DND-41 (cell line): ENCODE measurements at regions not wholly inside any gene's neighbourhood (a gene's known extent, or its start where the extent isn't known, plus 50 kb on each side); places are given as distances from the start of the nearest gene placed in this dataset.

ENCODE experiments used
- ATAC-seq: fragments of 200-7000 bp; cut with Tn5 transposase; 3 replicates; pipeline ENCODE4 v1.9.1; 2021; ENCODE audit warnings: low read depth; ENCODE audit not compliant: insufficient read depth
- DNase-seq: peaks from one replicate; pipeline ENCODE4 v3.0.0-alpha.2; 2020
- H2AFZ ChIP-seq: 2 replicates; pipeline ENCODE4 v1.6.0; 2012; ENCODE audit warnings: low read depth, low read length
- H3K27ac ChIP-seq: 2 replicates; pipeline ENCODE4 v1.5.1; 2012; ENCODE audit warnings: low read length, inconsistent platforms
- H3K27me3 ChIP-seq: fragments of 200-600 bp; sonication (generic); 2 replicates; pipeline ENCODE4 v1.6.0; 2012; ENCODE audit warnings: low read length, mild to moderate bottlenecking, inconsistent platforms; ENCODE audit not compliant: insufficient read depth, poor library complexity
- H3K36me3 ChIP-seq: 2 replicates; pipeline ENCODE4 v1.5.1; 2012; ENCODE audit warnings: low read length, inconsistent platforms; ENCODE audit not compliant: insufficient read depth
- H3K4me1 ChIP-seq: 2 replicates; pipeline ENCODE4 v1.5.1; 2012; ENCODE audit warnings: mild to moderate bottlenecking, low read length; ENCODE audit not compliant: insufficient read depth
- H3K4me2 ChIP-seq: 2 replicates; pipeline ENCODE4 v1.6.0; 2012; ENCODE audit warnings: mild to moderate bottlenecking, moderate library complexity, low read length, inconsistent platforms; ENCODE audit not compliant: insufficient read depth
- H3K4me3 ChIP-seq, 2 experiments: fragments of 200-600 bp in 1 of 2; shearing (Covaris generic) in 1 of 2; 2 replicates each; pipeline ENCODE4 v1.5.1; 2012 to 2016; ENCODE audit warnings: inconsistent platforms in 2 of 2, low read length in 2 of 2, mild to moderate bottlenecking in 2 of 2, low read depth in 1 of 2, moderate library complexity in 1 of 2
- H3K79me2 ChIP-seq: 2 replicates; pipeline ENCODE4 v1.6.0; 2012; ENCODE audit warnings: low read length, inconsistent platforms; ENCODE audit not compliant: insufficient read depth
- H3K9ac ChIP-seq: 2 replicates; pipeline ENCODE4 v1.6.0; 2012; ENCODE audit warnings: low read depth, mild to moderate bottlenecking, inconsistent platforms, low read length, moderate library complexity
- H3K9me3 ChIP-seq: 2 replicates; pipeline ENCODE4 v1.5.1; 2012; ENCODE audit warnings: low read length, moderate library complexity, mild to moderate bottlenecking, inconsistent platforms; ENCODE audit not compliant: insufficient read depth, severe bottlenecking
- H4K20me1 ChIP-seq: 2 replicates; pipeline ENCODE4 v1.6.0; 2012; ENCODE audit warnings: low read length; ENCODE audit not compliant: insufficient read depth
- EZH2 ChIP-seq: IDR thresholded peaks from 3 replicates; pipeline ENCODE4 v1.6.1; 2012; ENCODE audit warnings: borderline replicate concordance, low read depth, mild to moderate bottlenecking, moderate library complexity, low read length, inconsistent platforms; ENCODE audit not compliant: severe bottlenecking
- TF ChIP-seq, protein P1 (sequence below): IDR thresholded peaks from 2 replicates; pipeline ENCODE4 v1.5.1; 2012; ENCODE audit warnings: borderline replicate concordance, low read length, moderate library complexity, mild to moderate bottlenecking; ENCODE audit not compliant: poor library complexity, severe bottlenecking; ENCODE audit errors: extremely low read depth

- no peaks in the 10 kb centered on the region for H3K4me1 ChIP-seq
- DNase-seq, result no peak
- no peak overlapping the region for H2AFZ ChIP-seq
- H3K9ac ChIP-seq, result no peak overlapping the region
- H3K27ac ChIP-seq, result no peak overlapping the region
- H3K27me3 ChIP-seq, result no peaks in the 10 kb centered on the region
- H3K36me3 ChIP-seq, result no peaks in the 10 kb centered on the region
- H3K79me2 ChIP-seq, result no peaks in the 10 kb centered on the region
- H3K9me3 ChIP-seq, result no peaks in the 10 kb centered on the region
- H3K4me2 ChIP-seq, result no peak overlapping the region
- H3K4me3 ChIP-seq, result no peak overlapping the region
- ATAC-seq, result no peak
- H4K20me1 ChIP-seq, result no peaks in the 10 kb centered on the region
- no peak for TF ChIP-seq EZH2
- TF ChIP-seq, protein P1, sequence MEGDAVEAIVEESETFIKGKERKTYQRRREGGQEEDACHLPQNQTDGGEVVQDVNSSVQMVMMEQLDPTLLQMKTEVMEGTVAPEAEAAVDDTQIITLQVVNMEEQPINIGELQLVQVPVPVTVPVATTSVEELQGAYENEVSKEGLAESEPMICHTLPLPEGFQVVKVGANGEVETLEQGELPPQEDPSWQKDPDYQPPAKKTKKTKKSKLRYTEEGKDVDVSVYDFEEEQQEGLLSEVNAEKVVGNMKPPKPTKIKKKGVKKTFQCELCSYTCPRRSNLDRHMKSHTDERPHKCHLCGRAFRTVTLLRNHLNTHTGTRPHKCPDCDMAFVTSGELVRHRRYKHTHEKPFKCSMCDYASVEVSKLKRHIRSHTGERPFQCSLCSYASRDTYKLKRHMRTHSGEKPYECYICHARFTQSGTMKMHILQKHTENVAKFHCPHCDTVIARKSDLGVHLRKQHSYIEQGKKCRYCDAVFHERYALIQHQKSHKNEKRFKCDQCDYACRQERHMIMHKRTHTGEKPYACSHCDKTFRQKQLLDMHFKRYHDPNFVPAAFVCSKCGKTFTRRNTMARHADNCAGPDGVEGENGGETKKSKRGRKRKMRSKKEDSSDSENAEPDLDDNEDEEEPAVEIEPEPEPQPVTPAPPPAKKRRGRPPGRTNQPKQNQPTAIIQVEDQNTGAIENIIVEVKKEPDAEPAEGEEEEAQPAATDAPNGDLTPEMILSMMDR, result no peak
These were observed 323.0 kb downstream of the NDFIP2 start for GRCh38 chr13:79803989-79804388.

DNA sequence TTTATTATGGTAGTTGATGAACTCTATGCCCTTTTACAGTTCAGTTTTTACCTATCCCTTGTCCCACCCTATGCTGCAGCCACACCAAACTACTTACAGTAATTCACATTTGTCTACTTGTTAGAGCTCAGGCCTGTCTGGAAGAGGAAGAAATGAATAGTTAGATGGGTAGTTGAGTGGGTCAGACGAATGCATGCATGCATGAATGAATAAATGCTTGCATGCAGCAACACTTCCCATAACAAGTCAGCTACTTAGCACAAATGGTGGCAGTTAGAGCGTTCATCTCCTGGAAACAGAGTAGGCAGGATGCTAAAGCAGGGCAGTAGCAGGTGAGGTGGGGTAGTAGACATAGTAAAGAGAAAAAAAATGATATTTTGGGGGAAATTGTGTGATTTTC, 322.3 kb downstream of the NDFIP2 start:
- Histone ChIP-seq H3K9ac (no peak overlapping the region), H3K4me2 (no peak overlapping the region)

GRCh38 chr13:79802389-79803085, 321.6 kb downstream of the NDFIP2 start:
- H3K4me1 ChIP-seq, result no peaks in the 10 kb centered on the region
- no peaks in the 10 kb centered on the region for H3K27me3 ChIP-seq
- H4K20me1 ChIP-seq, result no peaks in the 10 kb centered on the region
- no peaks in the 10 kb centered on the region for H3K79me2 ChIP-seq
- ATAC-seq (no peak), DNase-seq (no peak)
- no peak overlapping the region for H3K4me2 ChIP-seq
- H3K9ac ChIP-seq, result no peak overlapping the region
- H3K9me3 ChIP-seq, result no peaks in the 10 kb centered on the region
- no peak overlapping the region for H2AFZ ChIP-seq
- no peak for TF ChIP-seq EZH2
- TF ChIP-seq, protein P1, result no peak
- no peaks in the 10 kb centered on the region for H3K36me3 ChIP-seq
- no peak overlapping the region for H3K4me3 ChIP-seq
- H3K27ac ChIP-seq, result no peak overlapping the region

More for the DNA sequence above, 322.3 kb downstream of the NDFIP2 start:
- ATAC-seq, result no peak
- H3K36me3 ChIP-seq, result no peaks in the 10 kb centered on the region
- H3K79me2 ChIP-seq, result no peaks in the 10 kb centered on the region
- no peak overlapping the region for H3K4me3 ChIP-seq
- H4K20me1 ChIP-seq, result no peaks in the 10 kb centered on the region
- DNase-seq, result no peak
- H2AFZ ChIP-seq, result no peak overlapping the region
- no peaks in the 10 kb centered on the region for H3K9me3 ChIP-seq
- no peaks in the 10 kb centered on the region for H3K27me3 ChIP-seq
- H3K27ac ChIP-seq, result no peak overlapping the region
- no peaks in the 10 kb centered on the region for H3K4me1 ChIP-seq
- no peak for TF ChIP-seq EZH2
- TF ChIP-seq, protein P1, result no peak
